Activated naive CD4-positive, alpha-beta T cell treated with anti-CD3 and anti-CD28 coated beads, Interleukin-2, amount 10 ng/mL, durations not matched to agents 7 days and 5 days (primary cell): ENCODE measurements at regions not wholly inside any gene's neighbourhood (a gene's known extent, or its start where the extent isn't known, plus 50 kb on each side); places are given as distances from the start of the nearest gene placed in this dataset.

ENCODE experiments used
- CTCF ChIA-PET: fragments of 350-600 bp; sonication (Branson Sonifier 250); formaldehyde crosslinking; loops from one replicate; lab custom pipeline; 2021; ENCODE audit warnings: antibody characterized with exemption; lab: Charles Lee
- DNase-seq: peaks from one replicate; pipeline ENCODE4 v3.0.0-alpha.2; 2020
- H3K27ac Mint-ChIP-seq: one replicate; pipeline ENCODE4 v1.8.0; 2021; ENCODE audit warnings: mild to moderate bottlenecking, moderate library complexity, mixed read lengths
- H3K27me3 Mint-ChIP-seq: one replicate; pipeline ENCODE4 v1.8.0; 2021; ENCODE audit warnings: mild to moderate bottlenecking, mixed read lengths
- H3K36me3 Mint-ChIP-seq: one replicate; pipeline ENCODE4 v1.8.0; 2021; ENCODE audit warnings: mixed read lengths
- H3K4me1 Mint-ChIP-seq: one replicate; pipeline ENCODE4 v1.8.0; 2021; ENCODE audit warnings: mixed read lengths
- H3K4me3 Mint-ChIP-seq: one replicate; pipeline ENCODE4 v1.8.0; 2021; ENCODE audit warnings: mild to moderate bottlenecking, moderate library complexity, mixed read lengths
- H3K9me3 Mint-ChIP-seq: one replicate; pipeline ENCODE4 v1.8.0; 2021; ENCODE audit warnings: mixed read lengths

- Mint-ChIP-seq H3K9me3 (no peaks in the 10 kb centered on the region), H3K27me3 (peaks cover 24% of the 10 kb centered on the region), H3K4me3 (no peak overlapping the region), H3K27ac (no peak overlapping the region), H3K36me3 (no peaks in the 10 kb centered on the region), H3K4me1 (no peaks in the 10 kb centered on the region)
- CTCF ChIA-PET: no interaction called here
- DNase-seq: no peak
Measured at GRCh38 chr20:5442101-5442500, 125.3 kb upstream of the PROKR2 start.

- no peaks in the 10 kb centered on the region for H3K36me3 Mint-ChIP-seq
- H3K27me3 Mint-ChIP-seq: peaks cover 11% of the 10 kb centered on the region
- CTCF ChIA-PET: interaction anchor here (1.1 kb wide), 1 partner anchor 15 kb away, joined by 3 read pairs; no protein-coding TSS in a partner anchor
- H3K4me3 Mint-ChIP-seq: no peak overlapping the region
- no peak for DNase-seq
- no peak overlapping the region for H3K27ac Mint-ChIP-seq
- H3K4me1 Mint-ChIP-seq: no peaks in the 10 kb centered on the region
- no peaks in the 10 kb centered on the region for H3K9me3 Mint-ChIP-seq
Measured at GRCh38 chr20:5434116-5434515, 117.4 kb upstream of the PROKR2 start.

- CTCF ChIA-PET: interaction anchor here (1.1 kb wide), 1 partner anchor 15 kb away, joined by 3 read pairs; no protein-coding TSS in a partner anchor
- no peak overlapping the region for H3K27ac Mint-ChIP-seq
Measured at GRCh38 chr20:5433352-5433751, 116.6 kb upstream of the PROKR2 start.

GRCh38 chr20:5432030-5432429, 115.3 kb upstream of the PROKR2 start:
- CTCF ChIA-PET: no interaction called here
- Mint-ChIP-seq H3K4me1 (no peaks in the 10 kb centered on the region), H3K9me3 (no peaks in the 10 kb centered on the region), H3K27ac (no peak overlapping the region), H3K27me3 (peaks cover 11% of the 10 kb centered on the region), H3K4me3 (no peak overlapping the region), H3K36me3 (no peaks in the 10 kb centered on the region)
- no peak for DNase-seq

More at GRCh38 chr20:5433352-5433751, 116.6 kb upstream of the PROKR2 start:
- Mint-ChIP-seq H3K36me3 (no peaks in the 10 kb centered on the region), H3K4me3 (no peak overlapping the region), H3K4me1 (no peaks in the 10 kb centered on the region), H3K9me3 (no peaks in the 10 kb centered on the region), H3K27me3 (peaks cover 11% of the 10 kb centered on the region)
- no peak for DNase-seq

GRCh38 chr20:5430670-5431069, 113.9 kb upstream of the PROKR2 start:
- CTCF ChIA-PET: interaction anchor here (0.9 kb wide), 1 partner anchor 17 kb away, joined by 3 read pairs; no protein-coding TSS in a partner anchor
- DNase-seq: no peak
- H3K36me3 Mint-ChIP-seq: no peaks in the 10 kb centered on the region
- H3K4me1 Mint-ChIP-seq: no peaks in the 10 kb centered on the region
- no peaks in the 10 kb centered on the region for H3K9me3 Mint-ChIP-seq
- H3K27ac Mint-ChIP-seq: no peak overlapping the region
- H3K27me3 Mint-ChIP-seq: peaks cover 11% of the 10 kb centered on the region
- H3K4me3 Mint-ChIP-seq: no peak overlapping the region

GRCh38 chr20:5426026-5426425, 109.3 kb upstream of the PROKR2 start:
- CTCF ChIA-PET: interaction anchor here (1.5 kb wide), 1 partner anchor 23 kb away, joined by 5 read pairs; no protein-coding TSS in a partner anchor

GRCh38 chr20:5416086-5416485, 99.3 kb upstream of the PROKR2 start:
- no peaks in the 10 kb centered on the region for H3K36me3 Mint-ChIP-seq
- no peak overlapping the region for H3K4me3 Mint-ChIP-seq
- H3K27ac Mint-ChIP-seq: no peak overlapping the region
- CTCF ChIA-PET: no interaction called here
- no peak for DNase-seq
- H3K27me3 Mint-ChIP-seq: peaks cover 3% of the 10 kb centered on the region
- no peaks in the 10 kb centered on the region for H3K9me3 Mint-ChIP-seq
- H3K4me1 Mint-ChIP-seq: no peaks in the 10 kb centered on the region

More at GRCh38 chr20:5426026-5426425, 109.3 kb upstream of the PROKR2 start:
- no peaks in the 10 kb centered on the region for H3K36me3 Mint-ChIP-seq
- no peaks in the 10 kb centered on the region for H3K27me3 Mint-ChIP-seq
- no peaks in the 10 kb centered on the region for H3K4me1 Mint-ChIP-seq
- no peak overlapping the region for H3K27ac Mint-ChIP-seq
- H3K9me3 Mint-ChIP-seq: no peaks in the 10 kb centered on the region
- DNase-seq: no peak
- H3K4me3 Mint-ChIP-seq: no peak overlapping the region

- Mint-ChIP-seq H3K4me1 (no peaks in the 10 kb centered on the region), H3K27ac (no peak overlapping the region), H3K36me3 (no peaks in the 10 kb centered on the region), H3K9me3 (no peaks in the 10 kb centered on the region), H3K4me3 (no peak overlapping the region), H3K27me3 (peaks cover 3% of the 10 kb centered on the region)
- DNase-seq: no peak
- CTCF ChIA-PET: no interaction called here
Measured at GRCh38 chr20:5413394-5413793, 96.6 kb upstream of the PROKR2 start.

GRCh38 chr20:5410470-5410869, 93.7 kb upstream of the PROKR2 start:
- H3K36me3 Mint-ChIP-seq: no peaks in the 10 kb centered on the region
- H3K4me1 Mint-ChIP-seq: no peaks in the 10 kb centered on the region
- no peak overlapping the region for H3K27ac Mint-ChIP-seq
- CTCF ChIA-PET: interaction anchor here (0.9 to 1.3 kb wide), 2 partner anchors 8 to 10 kb away, joined by 3 to 4 read pairs; no protein-coding TSS in a partner anchor
- no peak overlapping the region for H3K4me3 Mint-ChIP-seq
- H3K27me3 Mint-ChIP-seq: peaks cover 3% of the 10 kb centered on the region
- DNase-seq: no peak
- no peaks in the 10 kb centered on the region for H3K9me3 Mint-ChIP-seq

GRCh38 chr20:5402903-5403531, 86.3 kb upstream of the PROKR2 start:
- H3K36me3 Mint-ChIP-seq: no peaks in the 10 kb centered on the region
- H3K27me3 Mint-ChIP-seq: no peaks in the 10 kb centered on the region
- no peak overlapping the region for H3K27ac Mint-ChIP-seq
- DNase-seq: peak; percentile 44
- CTCF ChIA-PET: interaction anchor here (0.6 to 1.4 kb wide), 7 partner anchors 8 to 365 kb away, joined by 3 to 4 read pairs (median 3); no protein-coding TSS in a partner anchor
- H3K4me3 Mint-ChIP-seq: no peak overlapping the region
- H3K9me3 Mint-ChIP-seq: no peaks in the 10 kb centered on the region
- H3K4me1 Mint-ChIP-seq: no peaks in the 10 kb centered on the region

- CTCF ChIA-PET: no interaction called here
- H3K27me3 Mint-ChIP-seq: no peaks in the 10 kb centered on the region
- no peak overlapping the region for H3K27ac Mint-ChIP-seq
- no peaks in the 10 kb centered on the region for H3K4me1 Mint-ChIP-seq
- DNase-seq: no peak
- no peaks in the 10 kb centered on the region for H3K36me3 Mint-ChIP-seq
- no peak overlapping the region for H3K4me3 Mint-ChIP-seq
- H3K9me3 Mint-ChIP-seq: no peaks in the 10 kb centered on the region
Measured at GRCh38 chr20:5401277-5401875, 84.6 kb upstream of the PROKR2 start.

GRCh38 chr20:5400164-5400762, 83.5 kb upstream of the PROKR2 start:
- CTCF ChIA-PET: interaction anchor here (1.1 to 1.4 kb wide), 2 partner anchors 10 to 48 kb away, joined by 3 to 4 read pairs; no protein-coding TSS in a partner anchor
- peak; percentile 31 for DNase-seq
- no peak overlapping the region for H3K4me3 Mint-ChIP-seq
- no peaks in the 10 kb centered on the region for H3K4me1 Mint-ChIP-seq
- H3K27me3 Mint-ChIP-seq: peaks cover 4% of the 10 kb centered on the region
- H3K9me3 Mint-ChIP-seq: no peaks in the 10 kb centered on the region
- H3K36me3 Mint-ChIP-seq: no peaks in the 10 kb centered on the region
- no peak overlapping the region for H3K27ac Mint-ChIP-seq

- peaks cover 4% of the 10 kb centered on the region for H3K27me3 Mint-ChIP-seq
- CTCF ChIA-PET: interaction anchor here (1.3 kb wide), 1 partner anchor 16 kb away, joined by 3 read pairs; no protein-coding TSS in a partner anchor
- no peak for DNase-seq
- no peaks in the 10 kb centered on the region for H3K9me3 Mint-ChIP-seq
- no peaks in the 10 kb centered on the region for H3K4me1 Mint-ChIP-seq
- no peak overlapping the region for H3K4me3 Mint-ChIP-seq
- H3K27ac Mint-ChIP-seq: no peak overlapping the region
- H3K36me3 Mint-ChIP-seq: no peaks in the 10 kb centered on the region
Measured at GRCh38 chr20:5397393-5397792, 80.6 kb upstream of the PROKR2 start.

- Mint-ChIP-seq H3K4me3 (no peak overlapping the region), H3K27me3 (peaks cover 8% of the 10 kb centered on the region), H3K9me3 (no peaks in the 10 kb centered on the region), H3K4me1 (no peaks in the 10 kb centered on the region), H3K27ac (no peak overlapping the region), H3K36me3 (no peaks in the 10 kb centered on the region)
- CTCF ChIA-PET: interaction anchor here (1.3 kb wide), 1 partner anchor 14 kb away, joined by 3 read pairs; no protein-coding TSS in a partner anchor
- DNase-seq: no peak
Measured at GRCh38 chr20:5395932-5396727, 79.4 kb upstream of the PROKR2 start.
